H9 (cell line): ENCODE measurements at regions not wholly inside any gene's neighbourhood (a gene's known extent, or its start where the extent isn't known, plus 50 kb on each side); places are given as distances from the start of the nearest gene placed in this dataset.

Experiments
- DNase-seq: peaks from one replicate; pipeline ENCODE4 v3.0.0-alpha.2; 2017
- H2AFZ ChIP-seq: one replicate; pipeline ENCODE4 v1.6.1; 2013; ENCODE audit warnings: mild to moderate bottlenecking, low read length, control low read depth, moderate library complexity
- H2AK5ac ChIP-seq: 2 replicates; pipeline ENCODE4 v1.6.1; 2013; ENCODE audit warnings: low read length, control low read depth, mixed read lengths; ENCODE audit not compliant: insufficient read length
- H2BK120ac ChIP-seq: one replicate; pipeline ENCODE4 v1.6.1; 2013; ENCODE audit warnings: low read depth, mild to moderate bottlenecking, low read length, control low read depth, inconsistent platforms; ENCODE audit not compliant: poor library complexity, severe bottlenecking
- H2BK12ac ChIP-seq: 2 replicates; pipeline ENCODE4 v1.6.1; 2013; ENCODE audit warnings: low read length, control low read depth, mixed read lengths, low read depth; ENCODE audit not compliant: insufficient read length
- H2BK15ac ChIP-seq: 2 replicates; pipeline ENCODE4 v1.6.1; 2013; ENCODE audit warnings: low read depth, low read length, control low read depth
- H2BK20ac ChIP-seq: one replicate; pipeline ENCODE4 v1.6.1; 2013; ENCODE audit warnings: low read depth, mild to moderate bottlenecking, low read length, control low read depth, inconsistent platforms; ENCODE audit not compliant: poor library complexity, severe bottlenecking
- H2BK5ac ChIP-seq: 2 replicates; pipeline ENCODE4 v1.6.1; 2013; ENCODE audit warnings: low read length, control low read depth, mixed read lengths; ENCODE audit not compliant: insufficient read length
- H3K14ac ChIP-seq: 2 replicates; pipeline ENCODE4 v1.6.1; 2013; ENCODE audit warnings: low read length, control low read depth; ENCODE audit not compliant: insufficient read depth
- H3K18ac ChIP-seq: 2 replicates; pipeline ENCODE4 v1.6.1; 2013; ENCODE audit warnings: low read depth, mild to moderate bottlenecking, mixed read lengths, low read length, control low read depth; ENCODE audit not compliant: insufficient read length
- H3K23ac ChIP-seq: 2 replicates; pipeline ENCODE4 v1.6.1; 2013; ENCODE audit warnings: low read length, control low read depth, mixed read lengths, low read depth; ENCODE audit not compliant: insufficient read length
- H3K23me2 ChIP-seq: 2 replicates; pipeline ENCODE4 v1.6.1; 2013; ENCODE audit warnings: low read depth, mild to moderate bottlenecking, mixed read lengths, low read length, control low read depth; ENCODE audit not compliant: insufficient read length, poor library complexity, severe bottlenecking
- H3K27ac ChIP-seq: 2 replicates; pipeline ENCODE4 v1.5.1; 2013; ENCODE audit warnings: low read length, control low read depth, mixed read lengths, low read depth; ENCODE audit not compliant: insufficient read length
- H3K27me3 ChIP-seq: 2 replicates; pipeline ENCODE4 v1.6.1; 2013; ENCODE audit warnings: low read length, control low read depth, inconsistent platforms; ENCODE audit not compliant: insufficient read depth
- H3K4ac ChIP-seq: 2 replicates; pipeline ENCODE4 v1.6.1; 2013; ENCODE audit warnings: low read depth, mild to moderate bottlenecking, control low read depth, inconsistent platforms, low read length, moderate library complexity
- H3K4me1 ChIP-seq: 2 replicates; pipeline ENCODE4 v1.6.1; 2013; ENCODE audit warnings: low read length, control low read depth, inconsistent platforms; ENCODE audit not compliant: insufficient read depth
- H3K4me2 ChIP-seq: 2 replicates; pipeline ENCODE4 v1.6.1; 2013; ENCODE audit warnings: low read length, control low read depth, mixed read lengths; ENCODE audit not compliant: insufficient read length, insufficient read depth
- H3K56ac ChIP-seq: 2 replicates; pipeline ENCODE4 v1.6.1; 2013; ENCODE audit warnings: low read depth, mild to moderate bottlenecking, mixed read lengths, low read length, control low read depth; ENCODE audit not compliant: insufficient read length
- H3K79me1 ChIP-seq: 2 replicates; pipeline ENCODE4 v1.6.1; 2013; ENCODE audit warnings: low read depth, mild to moderate bottlenecking, moderate library complexity, low read length, control low read depth, inconsistent platforms; ENCODE audit not compliant: insufficient read depth, poor library complexity, severe bottlenecking
- H3K79me2 ChIP-seq: 2 replicates; pipeline ENCODE4 v1.6.1; 2013; ENCODE audit warnings: low read length, control low read depth, inconsistent platforms; ENCODE audit not compliant: insufficient read depth
- H3K9ac ChIP-seq: 2 replicates; pipeline ENCODE4 v1.6.1; 2013; ENCODE audit warnings: low read length, control low read depth, mixed read lengths; ENCODE audit not compliant: insufficient read length; ENCODE audit errors: extremely low read depth
- H3K9me3 ChIP-seq: one replicate; pipeline ENCODE4 v1.6.1; 2013; ENCODE audit warnings: low read depth, low read length, inconsistent platforms; ENCODE audit not compliant: control insufficient read depth
- H3T11ph ChIP-seq: one replicate; pipeline ENCODE4 v1.6.1; 2013; ENCODE audit warnings: mild to moderate bottlenecking, low read length, control low read depth, inconsistent platforms
- H4K20me1 ChIP-seq: one replicate; pipeline ENCODE4 v1.6.1; 2013; ENCODE audit not compliant: control insufficient read depth, insufficient read length, insufficient read depth
- H4K5ac ChIP-seq: 2 replicates; pipeline ENCODE4 v1.6.1; 2013; ENCODE audit warnings: low read depth, mild to moderate bottlenecking, mixed read lengths, low read length, control low read depth; ENCODE audit not compliant: insufficient read length
- H4K8ac ChIP-seq: replicated peaks from 2 replicates; pipeline ENCODE4 v1.6.1; 2013; ENCODE audit warnings: low read length, control low read depth, mixed read lengths, low read depth; ENCODE audit not compliant: insufficient read length
- H4K91ac ChIP-seq: 2 replicates; pipeline ENCODE4 v1.6.1; 2013; ENCODE audit warnings: low read depth, mild to moderate bottlenecking, moderate library complexity, mixed read lengths, low read length, control low read depth; ENCODE audit not compliant: insufficient read length
- H3K27ac Mint-ChIP-seq, 3 experiments: 2 replicates in 2 of 3; 3 replicates in 1 of 3; pipeline ENCODE4 v1.8.0; 2020 to 2021; ENCODE audit warnings: mixed read lengths in 3 of 3, mild to moderate bottlenecking in 1 of 3, moderate library complexity in 1 of 3
- H3K27me3 Mint-ChIP-seq: 2 replicates; pipeline ENCODE4 v1.8.0; 2021; ENCODE audit warnings: low read depth, mild to moderate bottlenecking, moderate library complexity, mixed read lengths
- H3K36me3 Mint-ChIP-seq, 3 experiments: 2 replicates in 2 of 3; 3 replicates in 1 of 3; pipeline ENCODE4 v1.8.0; 2020 to 2021; ENCODE audit warnings: low read depth in 3 of 3, mixed read lengths in 3 of 3; ENCODE audit not compliant: insufficient read depth in 1 of 3
- H3K4me1 Mint-ChIP-seq, 2 experiments: 2 replicates each; pipeline ENCODE4 v1.8.0; 2020; ENCODE audit warnings: mixed read lengths in 2 of 2
- H3K4me3 Mint-ChIP-seq, 2 experiments: 2 replicates in 1 of 2; 3 replicates in 1 of 2; pipeline ENCODE4 v1.8.0; 2020 to 2021; ENCODE audit warnings: mild to moderate bottlenecking in 2 of 2, mixed read lengths in 2 of 2, moderate library complexity in 1 of 2
- H3K9me3 Mint-ChIP-seq, 2 experiments: 2 replicates in 1 of 2; 3 replicates in 1 of 2; pipeline ENCODE4 v1.8.0; 2020; ENCODE audit warnings: mild to moderate bottlenecking in 2 of 2, mixed read lengths in 2 of 2, moderate library complexity in 1 of 2
- CTCF ChIP-seq: fragments of 200-600 bp; sonication (generic); conservative IDR thresholded peaks from 3 replicates; pipeline ENCODE4 v1.8.0; 2021; ENCODE audit warnings: antibody characterized with exemption, mild to moderate bottlenecking
- WGBS: extraction: QIAGEN DNeasy Blood & Tissue Kit; methylation state at CpG from one replicate; pipeline ENCODE4 v1.1.7; 2013; ENCODE audit warnings: missing lambda C conversion rate, low lambda C conversion rate, mixed read lengths; ENCODE audit not compliant: insufficient read length; ENCODE audit errors: extremely low coverage; 5-methylcytosine and 5-hydroxymethylcytosine counted together

GRCh38 chr1:208885060-208885459, 640.9 kb upstream of the PLXNA2 start:
- no peak overlapping the region for H3K23ac ChIP-seq
- no peak overlapping the region for H3K56ac ChIP-seq
- H2BK15ac ChIP-seq: no peak overlapping the region
- no peak overlapping the region for H3K4me2 ChIP-seq
- H3K79me1 ChIP-seq: no peaks in the 10 kb centered on the region
- no peak overlapping the region for H3T11ph ChIP-seq
- H3K4ac ChIP-seq: no peak overlapping the region
- H3K9me3 ChIP-seq: no peaks in the 10 kb centered on the region
- no peak overlapping the region for H3K27ac Mint-ChIP-seq
- H2BK20ac ChIP-seq: no peak overlapping the region
- H3K27me3 ChIP-seq: no peaks in the 10 kb centered on the region
- no peaks in the 10 kb centered on the region for H3K79me2 ChIP-seq
- H2BK120ac ChIP-seq: no peak overlapping the region
- H2AFZ ChIP-seq: no peak overlapping the region
- no peak overlapping the region for H3K27ac ChIP-seq
- no peaks in the 10 kb centered on the region for H3K4me1 ChIP-seq
- WGBS: no CpG with 5 or more reads among the region's 1 CpG
- no peak overlapping the region for H4K91ac ChIP-seq
- DNase-seq: no peak
- H3K4me1 Mint-ChIP-seq: no peaks in the 10 kb centered on the region
- H2BK5ac ChIP-seq: no peak overlapping the region
- H4K20me1 ChIP-seq: no peaks in the 10 kb centered on the region
- no peak for TF ChIP-seq CTCF
- H4K5ac ChIP-seq: no peak overlapping the region
- H3K4me3 Mint-ChIP-seq: no peak overlapping the region
- no peak overlapping the region for H2BK12ac ChIP-seq
- no peaks in the 10 kb centered on the region for H3K23me2 ChIP-seq
- H3K9me3 Mint-ChIP-seq: no peaks in the 10 kb centered on the region
- H3K18ac ChIP-seq: no peak overlapping the region
- no peak overlapping the region for H3K9ac ChIP-seq
- H3K14ac ChIP-seq: no peak overlapping the region
- no peaks in the 10 kb centered on the region for H3K36me3 Mint-ChIP-seq
- H3K27me3 Mint-ChIP-seq: no peaks in the 10 kb centered on the region
- H2AK5ac ChIP-seq: no peak overlapping the region
- no peak overlapping the region for H4K8ac ChIP-seq
